Naive thymus-derived CD4-positive, alpha-beta T cell (primary cell): ENCODE measurements at regions not wholly inside any gene's neighbourhood (a gene's known extent, or its start where the extent isn't known, plus 50 kb on each side); places are given as distances from the start of the nearest gene placed in this dataset.

Experiments
- ATAC-seq: fragments of 150-1000 bp; cut with Tn5 transposase; 2 replicates; pipeline ENCODE4 v1.10.0; 2021; ENCODE audit warnings: mild to moderate bottlenecking, moderate library complexity
- CTCF ChIA-PET: fragments of 350-600 bp; sonication (Branson Sonifier 250); formaldehyde crosslinking; loops from one replicate; lab custom pipeline; 2021; ENCODE audit warnings: antibody characterized with exemption; lab: Charles Lee
- POLR2A ChIA-PET: fragments of 350-600 bp; sonication (Branson Sonifier 250); formaldehyde crosslinking; loops from one replicate; lab custom pipeline; 2021; ENCODE audit warnings: antibody characterized with exemption, inconsistent platforms; lab: Charles Lee
- DNase-seq, 9 donors: peaks; one replicate each; pipeline versions ENCODE4 v3.0.0 to v3.0.0-alpha.2; 2020 to 2022; ENCODE audit warnings: mixed read lengths in 1 of 9
- H3K27ac ChIP-seq: one replicate; pipeline ENCODE4 v1.7.0; 2013; ENCODE audit warnings: mild to moderate bottlenecking, low read depth, low read length, moderate library complexity
- H3K27me3 ChIP-seq, 2 donors: one replicate each; pipeline ENCODE4 v1.7.0; 2013; ENCODE audit warnings: low read length in 2 of 2, mild to moderate bottlenecking in 2 of 2, moderate library complexity in 2 of 2; ENCODE audit not compliant: control insufficient read depth in 2 of 2, insufficient read depth in 2 of 2
- H3K36me3 ChIP-seq, 3 experiments: 1 replicate in 2 of 3; 2 replicates in 1 of 3; pipeline ENCODE4 v1.7.0; 2013; ENCODE audit warnings: low read length in 3 of 3, mild to moderate bottlenecking in 3 of 3, moderate library complexity in 1 of 3; ENCODE audit not compliant: insufficient read depth in 3 of 3, control insufficient read depth in 2 of 3
- H3K4me1 ChIP-seq, 2 donors: one replicate each; pipeline ENCODE4 v1.7.0; 2013; ENCODE audit warnings: low read length in 2 of 2, mild to moderate bottlenecking in 2 of 2, moderate library complexity in 1 of 2; ENCODE audit not compliant: control insufficient read depth in 2 of 2, insufficient read depth in 2 of 2
- H3K4me3 ChIP-seq: 2 replicates; pipeline ENCODE4 v1.7.0; 2013; ENCODE audit warnings: mild to moderate bottlenecking, low read length
- H3K9me3 ChIP-seq, 3 experiments: 1 replicate in 2 of 3; 2 replicates in 1 of 3; pipeline ENCODE4 v1.7.0; 2013; ENCODE audit warnings: low read length in 3 of 3; ENCODE audit not compliant: control insufficient read depth in 2 of 3
- H3K27ac Mint-ChIP-seq, 9 donors: one replicate each; pipeline ENCODE4 v1.8.0; 2020 to 2022; ENCODE audit warnings: mixed read lengths in 9 of 9, mild to moderate bottlenecking in 8 of 9, moderate library complexity in 5 of 9, inconsistent platforms in 2 of 9
- H3K27me3 Mint-ChIP-seq, 5 donors: one replicate each; pipeline ENCODE4 v1.8.0; 2021 to 2022; ENCODE audit warnings: mixed read lengths in 5 of 5, mild to moderate bottlenecking in 1 of 5
- H3K36me3 Mint-ChIP-seq, 5 donors: one replicate each; pipeline ENCODE4 v1.8.0; 2020 to 2022; ENCODE audit warnings: mixed read lengths in 5 of 5, mild to moderate bottlenecking in 3 of 5, inconsistent platforms in 1 of 5
- H3K4me1 Mint-ChIP-seq, 7 donors: one replicate each; pipeline ENCODE4 v1.8.0; 2020 to 2022; ENCODE audit warnings: mixed read lengths in 7 of 7, mild to moderate bottlenecking in 3 of 7, inconsistent platforms in 1 of 7
- H3K4me3 Mint-ChIP-seq, 10 donors: one replicate each; pipeline ENCODE4 v1.8.0; 2020 to 2022; ENCODE audit warnings: mild to moderate bottlenecking in 10 of 10, mixed read lengths in 10 of 10, moderate library complexity in 6 of 10, inconsistent platforms in 2 of 10
- H3K9me3 Mint-ChIP-seq, 11 donors: one replicate each; pipeline ENCODE4 v1.8.0; 2020 to 2022; ENCODE audit warnings: mixed read lengths in 11 of 11, mild to moderate bottlenecking in 4 of 11, inconsistent platforms in 1 of 11, moderate library complexity in 1 of 11
- intact Hi-C, 2 donors: fragments of 100-400 bp; cut with micrococcal nuclease; formaldehyde crosslinking; loops; one replicate each; pipeline ENCODE4 v1.15.1; 2023

DNA sequence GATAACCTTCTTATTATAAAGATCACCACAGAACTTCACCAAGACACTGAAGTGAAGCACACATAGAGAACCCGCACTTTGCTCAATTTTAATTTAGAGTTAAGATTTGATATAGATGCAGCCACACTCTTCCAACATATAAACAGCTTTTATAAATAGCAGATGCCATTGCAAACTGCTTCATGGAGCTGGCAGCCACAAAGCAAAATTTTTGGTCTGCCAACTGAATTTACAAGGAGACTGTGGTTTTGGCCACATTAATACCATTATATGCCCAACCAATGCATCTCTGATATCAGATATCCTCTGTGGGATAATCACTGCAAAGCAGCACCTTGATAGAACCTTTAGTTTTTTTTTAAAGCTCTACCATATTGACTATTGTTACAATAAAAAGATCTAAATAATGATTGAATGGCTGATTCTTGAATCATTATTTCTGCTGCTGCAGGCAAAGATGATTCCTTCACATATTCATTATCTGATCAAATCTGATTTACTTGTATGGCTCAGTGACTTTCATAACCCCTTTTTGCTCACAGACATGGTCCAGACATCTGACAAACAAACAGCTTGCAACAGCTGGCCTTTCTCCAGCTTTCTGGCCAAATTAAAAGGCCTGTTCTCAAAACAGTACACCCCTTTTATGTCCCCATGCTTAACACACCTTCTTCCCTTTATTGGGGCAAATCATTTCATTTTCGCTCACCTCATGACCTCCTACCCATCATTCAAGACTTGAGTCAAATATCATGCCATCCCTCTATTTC, 88.4 kb downstream of the METTL4 start:
- Histone ChIP-seq H3K27me3 (no peaks in the 10 kb centered on the region), H3K4me3 (no peak overlapping the region), H3K27ac (no peak overlapping the region), H3K9me3 (no peaks in the 10 kb centered on the region), H3K4me1 (no peaks in the 10 kb centered on the region), H3K36me3 (no peaks in the 10 kb centered on the region)
- no peak for ATAC-seq
- no peak overlapping the region for H3K4me3 Mint-ChIP-seq
- H3K4me1 Mint-ChIP-seq = no peaks in the 10 kb centered on the region
- H3K27ac Mint-ChIP-seq = no peak overlapping the region
- POLR2A ChIA-PET = no interaction called here
- no peaks in the 10 kb centered on the region for H3K36me3 Mint-ChIP-seq
- H3K27me3 Mint-ChIP-seq = peaks cover 25 to 60% (median 37%) of the 10 kb centered on the region in 5 donors
- peaks cover 0 to 2% (median 0%) of the 10 kb centered on the region in 11 donors for H3K9me3 Mint-ChIP-seq
- intact Hi-C loops = no loop called here
- CTCF ChIA-PET = no interaction called here
- DNase-seq = no peak

DNA sequence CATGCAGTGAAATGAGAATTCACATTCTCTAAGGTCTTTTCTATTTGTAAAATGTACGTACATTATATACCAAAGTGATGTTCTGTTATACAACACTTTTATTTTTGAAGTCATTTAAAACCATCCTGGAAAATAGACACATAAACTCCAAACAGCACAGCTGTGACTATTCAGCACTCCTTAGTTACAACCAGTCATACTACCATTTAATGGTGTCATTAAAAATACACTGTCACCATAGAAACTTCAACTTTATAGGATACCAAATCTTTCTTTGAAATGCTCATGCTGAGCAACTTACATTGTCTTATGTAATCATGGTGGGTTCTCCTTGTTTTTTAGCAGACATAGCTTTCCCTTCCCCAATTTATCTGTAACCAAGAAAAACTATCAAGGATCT, 85.3 kb downstream of the METTL4 start:
- Histone ChIP-seq H3K36me3 (no peaks in the 10 kb centered on the region), H3K27me3 (no peaks in the 10 kb centered on the region), H3K4me3 (no peak overlapping the region), H3K9me3 (no peaks in the 10 kb centered on the region), H3K4me1 (no peaks in the 10 kb centered on the region), H3K27ac (no peak overlapping the region)
- ATAC-seq (no peak), DNase-seq (no peak)
- POLR2A ChIA-PET = no interaction called here
- CTCF ChIA-PET = interaction anchor here (0.6 kb wide), 1 partner anchor 73 kb away, joined by 3 read pairs; no protein-coding TSS in a partner anchor
- Mint-ChIP-seq H3K4me3 (no peak overlapping the region), H3K4me1 (no peaks in the 10 kb centered on the region), H3K27ac (no peak overlapping the region), H3K36me3 (no peaks in the 10 kb centered on the region), H3K27me3 (peaks cover 21 to 47% (median 38%) of the 10 kb centered on the region in 5 donors), H3K9me3 (no peaks in the 10 kb centered on the region)
- intact Hi-C loops = no loop called here

DNA sequence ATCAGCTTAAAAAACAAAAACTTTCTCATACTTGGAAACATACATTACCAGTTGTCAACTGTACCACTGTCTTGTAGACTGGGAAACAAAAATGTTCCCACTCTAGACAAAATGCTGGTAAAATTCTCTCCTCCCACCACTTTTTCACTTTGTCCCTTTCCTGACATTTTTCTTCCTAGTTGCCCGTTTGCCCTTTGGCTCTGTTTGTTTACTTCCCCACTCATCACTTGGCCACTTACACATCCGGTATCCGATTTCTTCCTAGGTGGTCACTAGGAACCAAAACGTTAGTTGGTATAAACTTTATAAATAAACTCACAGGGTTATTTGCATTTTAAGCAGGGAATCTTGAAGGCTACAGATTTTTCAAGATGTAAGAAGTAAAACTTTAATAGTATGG, 84.9 kb downstream of the METTL4 start:
- intact Hi-C loops = no loop called here

More for the DNA sequence above, 84.9 kb downstream of the METTL4 start:
- ChIA-PET CTCF (interaction anchor here (0.6 kb wide), 1 partner anchor 72 kb away, joined by 3 read pairs; no protein-coding TSS in a partner anchor), POLR2A (no interaction called here)
- Mint-ChIP-seq H3K4me1 (no peaks in the 10 kb centered on the region), H3K36me3 (no peaks in the 10 kb centered on the region), H3K9me3 (no peaks in the 10 kb centered on the region), H3K27me3 (peaks cover 21 to 43% (median 36%) of the 10 kb centered on the region in 5 donors), H3K4me3 (no peak overlapping the region), H3K27ac (no peak overlapping the region)
- Histone ChIP-seq H3K27ac (no peak overlapping the region), H3K9me3 (no peaks in the 10 kb centered on the region), H3K36me3 (no peaks in the 10 kb centered on the region), H3K4me3 (no peak overlapping the region), H3K4me1 (no peaks in the 10 kb centered on the region), H3K27me3 (no peaks in the 10 kb centered on the region)
- DNase-seq (no peak), ATAC-seq (no peak)
